Liver (tissue), 3 donors: ENCODE measurements at regions not wholly inside any gene's neighbourhood (a gene's known extent, or its start where the extent isn't known, plus 50 kb on each side); places are given as distances from the start of the nearest gene placed in this dataset.

Experiments
- ATF3 ChIP-seq: IDR thresholded peaks from 2 replicates; pipeline ENCODE4 v1.6.1; 2016; ENCODE audit warnings: antibody characterized with exemption
- CTCF ChIP-seq: fragments of 150-350 bp; IDR thresholded peaks from 2 replicates; pipeline ENCODE4 v1.5.1; 2017; ENCODE audit warnings: improper control_type of control experiment, low read depth, low read length; ENCODE audit not compliant: missing input control
- EGR1 ChIP-seq, 2 donors: IDR thresholded peaks; 2 replicates each; pipeline ENCODE4 v1.6.1; 2016 to 2018; ENCODE audit warnings: antibody characterized with exemption in 2 of 2, low read depth in 2 of 2
- JUND ChIP-seq, 2 donors: IDR thresholded peaks; 2 replicates each; pipeline ENCODE4 v1.6.1; 2016; ENCODE audit warnings: antibody characterized with exemption in 2 of 2
- MAX ChIP-seq: IDR thresholded peaks from 2 replicates; pipeline ENCODE4 v1.6.1; 2016; ENCODE audit warnings: antibody characterized with exemption
- RAD21 ChIP-seq, 2 donors: IDR thresholded peaks; 2 replicates each; pipeline ENCODE4 v1.6.1; 2016; ENCODE audit warnings: antibody characterized with exemption in 2 of 2, mild to moderate bottlenecking in 2 of 2
- TAF1 ChIP-seq: conservative IDR thresholded peaks from 2 replicates; pipeline ENCODE4 v1.6.1; 2016; ENCODE audit warnings: antibody characterized with exemption, mild to moderate bottlenecking
- YY1 ChIP-seq: IDR thresholded peaks from 2 replicates; pipeline ENCODE4 v1.6.1; 2016; ENCODE audit warnings: antibody characterized with exemption, mild to moderate bottlenecking
- donor health status: healthy.
- donor health status: healthy.

DNA sequence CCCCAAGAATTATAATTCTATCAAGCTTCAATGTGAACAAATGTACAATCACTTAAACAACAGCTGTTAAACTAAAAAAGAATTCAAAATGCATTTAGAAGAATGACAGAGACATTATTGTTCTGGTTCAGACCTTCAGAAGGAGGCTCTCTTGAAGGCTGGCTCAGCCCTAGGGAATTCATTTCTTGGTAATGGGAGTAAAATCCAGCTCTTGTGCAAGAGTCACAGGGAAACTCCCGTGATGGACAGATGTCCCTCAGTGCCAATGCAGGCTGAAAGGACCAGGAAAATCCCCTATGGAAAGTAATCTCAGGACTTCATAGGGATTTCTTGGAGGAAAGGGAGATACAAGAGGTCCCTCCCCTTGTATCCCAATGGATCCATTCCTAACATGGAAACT lies 149.9 kb upstream of the STT3B start:
- TF ChIP-seq CTCF: no peak
- no peak for TF ChIP-seq TAF1
- no peak for TF ChIP-seq JUND (IDR thresholded peaks at IDR 0.05)
- no peak for TF ChIP-seq RAD21 (IDR thresholded peaks at IDR 0.05)
- no peak for TF ChIP-seq ATF3
- TF ChIP-seq MAX: no peak
- no peak for TF ChIP-seq EGR1 (IDR thresholded peaks at IDR 0.05; ENCODE audit: low read depth in 2 of 2)
- no peak for TF ChIP-seq YY1
